22Rv1 (cell line): ENCODE measurements at regions not wholly inside any gene's neighbourhood (a gene's known extent, or its start where the extent isn't known, plus 50 kb on each side); places are given as distances from the start of the nearest gene placed in this dataset.

ENCODE experiments used
- CTCF ChIP-seq: fragments of 450-650 bp; IDR thresholded peaks from 2 replicates; pipeline ENCODE4 v1.5.1; 2017; ENCODE audit warnings: mild to moderate bottlenecking
- ZFX ChIP-seq: fragments of 450-650 bp; IDR thresholded peaks from 2 replicates; pipeline ENCODE4 v1.6.1; 2017; ENCODE audit warnings: antibody characterized with exemption, borderline replicate concordance

- no peak for TF ChIP-seq CTCF
- TF ChIP-seq ZFX, result no peak
Observed at GRCh38 chr6:11925805-11926204, 86.3 kb upstream of the HIVEP1 start.
